ENCODE measurements at regions not wholly inside any gene's neighbourhood (a gene's known extent, or its start where the extent isn't known, plus 50 kb on each side); places are given as distances from the start of the nearest gene placed in this dataset.

DNA sequence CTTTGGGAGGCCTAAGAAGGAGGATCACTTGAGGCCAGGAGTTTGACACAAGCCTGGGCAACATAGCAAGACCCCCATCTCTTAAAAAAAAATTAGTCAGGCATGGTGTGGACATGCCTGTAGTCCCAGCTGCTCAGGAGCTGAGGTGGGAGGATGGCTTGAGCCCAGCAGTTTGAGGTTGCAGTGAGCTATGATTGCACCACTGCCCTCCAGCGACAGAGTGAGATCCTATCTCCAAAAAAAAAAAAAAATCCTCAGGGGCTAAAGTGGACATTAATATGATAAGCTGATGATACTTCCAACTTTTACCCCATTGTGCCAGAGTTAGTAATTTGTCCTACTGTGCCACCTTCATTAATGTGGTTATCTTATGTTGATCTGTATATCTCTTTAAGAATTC is 327.8 kb upstream of the FMN2 start:
- H3K27ac ChIP-seq: no peak overlapping the region
- no peaks in the 10 kb centered on the region for H3K9me3 ChIP-seq (ENCODE audit: low read depth, low read length)
- no peak for DNase-seq (ENCODE audit: low read depth, low spot score)
- no peaks in the 10 kb centered on the region for H3K36me3 ChIP-seq (ENCODE audit: insufficient read depth, low read length)
- H3K4me3 ChIP-seq: no peak overlapping the region
- TF ChIP-seq EZH2 (IDR thresholded peaks at IDR 0.05): no peak
- TF ChIP-seq FOXP2 (optimal IDR thresholded peaks at IDR 0.05; ENCODE audit: control extremely low read depth, extremely low read length, insufficient read depth): no peak
- no peak for TF ChIP-seq POLR2AphosphoS5 (IDR thresholded peaks at IDR 0.05; ENCODE audit: borderline replicate concordance, low read depth, low read length)
- H3K9ac ChIP-seq (ENCODE audit: insufficient read length): no peak overlapping the region

DNA sequence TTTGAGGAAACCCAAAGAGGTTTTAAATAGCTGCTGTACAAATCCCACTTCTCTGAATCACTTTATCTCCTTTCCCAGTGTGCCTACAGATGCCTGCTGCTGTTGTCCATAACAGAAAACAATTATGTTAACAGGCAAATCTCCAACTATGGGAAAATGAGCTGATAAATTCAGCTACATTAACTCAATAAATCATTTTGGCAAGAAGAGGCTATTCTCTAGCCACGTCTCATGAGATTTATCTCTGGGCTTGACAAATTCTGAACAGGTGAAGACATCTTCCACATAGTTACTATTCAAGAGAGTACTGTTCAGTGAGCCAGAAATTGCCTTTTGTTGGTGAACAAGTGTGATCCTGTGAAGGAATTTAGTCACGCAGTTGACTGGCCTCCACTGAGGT is 327.1 kb upstream of the FMN2 start:
- Histone ChIP-seq H3K27ac (no peak overlapping the region), H3K4me3 (no peak overlapping the region), H3K9ac (ENCODE audit: insufficient read length) (no peak overlapping the region), H3K9me3 (ENCODE audit: low read depth, low read length) (no peaks in the 10 kb centered on the region), H3K36me3 (ENCODE audit: insufficient read depth, low read length) (no peaks in the 10 kb centered on the region)
- no peak for DNase-seq (ENCODE audit: low read depth, low spot score)
- TF ChIP-seq POLR2AphosphoS5 (IDR thresholded peaks at IDR 0.05; ENCODE audit: borderline replicate concordance, low read depth, low read length) (no peak), EZH2 (IDR thresholded peaks at IDR 0.05) (no peak), FOXP2 (optimal IDR thresholded peaks at IDR 0.05; ENCODE audit: control extremely low read depth, extremely low read length, insufficient read depth) (no peak)

DNA sequence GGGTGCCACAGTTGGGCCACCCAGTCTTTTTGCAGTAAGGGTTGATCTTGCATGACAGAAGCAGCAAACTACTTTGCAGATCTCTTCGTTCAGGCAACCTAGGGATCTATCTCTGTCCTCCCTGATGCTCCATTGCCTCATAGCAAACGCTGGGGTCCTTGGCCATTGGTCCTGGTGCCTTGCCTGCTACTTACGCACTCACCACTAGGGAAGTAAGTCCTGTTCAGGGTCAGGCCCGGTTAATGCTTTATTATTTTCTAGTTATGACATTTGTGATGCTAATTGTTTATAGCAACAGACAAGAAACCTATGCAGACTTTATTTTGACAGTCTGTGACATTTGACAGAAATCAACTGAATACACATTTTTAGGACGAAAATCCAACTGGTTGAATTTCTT is 326.5 kb upstream of the FMN2 start:
- Histone ChIP-seq H3K27ac (no peak overlapping the region), H3K4me3 (no peak overlapping the region), H3K36me3 (ENCODE audit: insufficient read depth, low read length) (no peaks in the 10 kb centered on the region), H3K9ac (ENCODE audit: insufficient read length) (no peak overlapping the region), H3K9me3 (ENCODE audit: low read depth, low read length) (no peaks in the 10 kb centered on the region)
- no peak for DNase-seq (ENCODE audit: low read depth, low spot score)
- no peak for TF ChIP-seq FOXP2 (optimal IDR thresholded peaks at IDR 0.05; ENCODE audit: control extremely low read depth, extremely low read length, insufficient read depth)
- no peak for TF ChIP-seq EZH2 (IDR thresholded peaks at IDR 0.05)
- no peak for TF ChIP-seq POLR2AphosphoS5 (IDR thresholded peaks at IDR 0.05; ENCODE audit: borderline replicate concordance, low read depth, low read length)

DNA sequence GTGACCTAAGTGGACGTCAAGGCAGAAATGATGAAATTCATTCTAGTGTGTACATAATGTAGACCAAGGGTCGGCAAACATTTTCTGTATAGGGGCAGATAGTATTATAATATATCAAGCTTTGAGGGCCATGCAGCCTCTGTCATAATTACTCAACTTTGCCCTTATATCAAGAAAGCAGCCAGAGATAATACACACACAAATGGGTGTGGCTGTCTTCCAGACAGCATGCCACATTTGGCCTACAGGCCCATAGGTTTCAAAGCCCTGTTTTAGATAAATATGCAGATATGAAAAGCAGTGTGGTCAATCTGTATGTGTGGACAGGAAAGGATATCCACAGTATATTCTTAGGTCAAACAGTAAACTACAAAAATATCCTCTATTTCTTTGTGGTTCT is 320.1 kb upstream of the FMN2 start:
- no peak for TF ChIP-seq EZH2 (IDR thresholded peaks at IDR 0.05)
- TF ChIP-seq FOXP2 (optimal IDR thresholded peaks at IDR 0.05; ENCODE audit: control extremely low read depth, extremely low read length, insufficient read depth): no peak
- no peak for TF ChIP-seq POLR2AphosphoS5 (IDR thresholded peaks at IDR 0.05; ENCODE audit: borderline replicate concordance, low read depth, low read length)
- DNase-seq (ENCODE audit: low read depth, low spot score): no peak
- no peaks in the 10 kb centered on the region for H3K36me3 ChIP-seq (ENCODE audit: insufficient read depth, low read length)
- no peaks in the 10 kb centered on the region for H3K9me3 ChIP-seq (ENCODE audit: low read depth, low read length)
- no peak overlapping the region for H3K9ac ChIP-seq (ENCODE audit: insufficient read length)
- H3K4me3 ChIP-seq: no peak overlapping the region
- H3K27ac ChIP-seq: no peak overlapping the region

DNA sequence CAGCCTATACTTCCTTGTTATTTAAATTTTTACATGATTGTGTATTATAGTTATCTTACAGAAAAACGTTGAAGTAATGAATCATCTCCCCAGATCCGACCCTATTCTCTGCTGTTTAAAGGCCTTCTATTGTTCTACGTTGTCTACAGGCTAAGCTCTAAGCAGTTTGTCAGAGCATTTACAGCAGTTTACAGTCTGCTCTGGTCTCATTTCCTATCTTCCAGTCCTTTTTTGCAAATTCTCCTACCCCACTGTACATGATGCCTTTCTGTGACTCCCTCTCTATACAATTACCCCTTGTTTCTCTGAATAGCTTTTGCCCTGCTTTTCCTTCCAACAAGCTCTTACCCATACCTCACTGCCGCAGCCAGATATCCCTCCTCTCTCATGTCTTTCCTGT is 319.2 kb upstream of the FMN2 start:
- no peak overlapping the region for H3K9ac ChIP-seq (ENCODE audit: insufficient read length)
- DNase-seq (ENCODE audit: low read depth, low spot score): no peak
- no peaks in the 10 kb centered on the region for H3K36me3 ChIP-seq (ENCODE audit: insufficient read depth, low read length)
- no peak overlapping the region for H3K4me3 ChIP-seq
- TF ChIP-seq POLR2AphosphoS5 (IDR thresholded peaks at IDR 0.05; ENCODE audit: borderline replicate concordance, low read depth, low read length) (no peak), FOXP2 (optimal IDR thresholded peaks at IDR 0.05; ENCODE audit: control extremely low read depth, extremely low read length, insufficient read depth) (no peak)
- no peaks in the 10 kb centered on the region for H3K9me3 ChIP-seq (ENCODE audit: low read depth, low read length)
- no peak overlapping the region for H3K27ac ChIP-seq

DNA sequence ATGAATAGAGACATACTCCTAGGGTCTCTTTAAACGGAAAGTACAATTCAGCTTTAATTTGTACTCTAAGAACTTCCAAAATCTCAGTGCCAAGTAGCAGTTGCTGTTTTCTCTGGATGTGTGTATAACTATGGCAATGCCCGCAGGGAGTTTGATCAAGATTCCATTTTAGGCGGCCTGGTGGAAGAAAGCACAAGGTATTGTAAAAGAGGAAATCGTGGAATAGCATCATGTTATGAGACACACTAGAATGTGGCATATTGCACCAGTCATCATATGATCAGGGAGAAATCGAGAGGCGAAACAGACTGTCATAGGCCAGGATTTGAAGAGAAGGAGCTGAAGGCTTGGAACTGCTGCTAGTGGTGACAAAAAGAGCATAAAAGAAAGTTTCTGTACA is 316.2 kb upstream of the FMN2 start:
- no peak for DNase-seq (ENCODE audit: low read depth, low spot score)
- Histone ChIP-seq H3K4me3 (no peak overlapping the region), H3K9ac (ENCODE audit: insufficient read length) (no peak overlapping the region), H3K27ac (no peak overlapping the region), H3K36me3 (ENCODE audit: insufficient read depth, low read length) (no peaks in the 10 kb centered on the region), H3K9me3 (ENCODE audit: low read depth, low read length) (no peaks in the 10 kb centered on the region)
- no peak for TF ChIP-seq FOXP2 (optimal IDR thresholded peaks at IDR 0.05; ENCODE audit: control extremely low read depth, extremely low read length, insufficient read depth)
- no peak for TF ChIP-seq EZH2 (IDR thresholded peaks at IDR 0.05)
- no peak for TF ChIP-seq POLR2AphosphoS5 (IDR thresholded peaks at IDR 0.05; ENCODE audit: borderline replicate concordance, low read depth, low read length)

DNA sequence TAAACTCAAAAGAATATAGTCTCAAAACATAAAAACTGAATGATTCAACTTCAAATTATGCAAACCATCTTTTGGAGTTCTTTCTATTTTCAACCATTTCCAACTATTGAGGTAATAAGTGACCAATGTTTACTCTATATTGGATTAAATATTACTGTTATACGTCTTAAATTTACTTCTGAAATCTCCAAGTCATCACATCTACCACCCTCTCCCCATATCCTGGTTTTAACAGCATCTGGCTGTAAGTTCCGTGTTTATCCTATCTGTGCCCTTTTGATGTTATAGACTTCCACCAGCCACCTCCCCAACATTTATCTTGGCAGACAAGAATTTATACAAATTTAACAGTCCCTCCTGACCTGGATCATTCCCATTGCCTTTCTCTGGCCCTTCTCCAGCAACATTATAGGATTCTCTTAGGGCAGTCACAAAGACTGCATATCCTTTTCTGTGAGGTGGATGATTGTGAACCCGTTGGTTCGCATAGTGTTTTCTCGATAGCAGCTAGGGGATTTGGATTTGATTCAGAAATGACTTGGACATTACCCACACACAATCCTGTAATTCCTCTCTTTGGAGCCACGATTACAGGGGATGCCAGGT is 313.4 kb upstream of the FMN2 start:
- DNase-seq (ENCODE audit: low read depth, low spot score): no peak
- no peak overlapping the region for H3K4me3 ChIP-seq
- H3K27ac ChIP-seq: no peak overlapping the region
- H3K9me3 ChIP-seq (ENCODE audit: low read depth, low read length): no peaks in the 10 kb centered on the region
- no peaks in the 10 kb centered on the region for H3K36me3 ChIP-seq (ENCODE audit: insufficient read depth, low read length)
- TF ChIP-seq EZH2 (IDR thresholded peaks at IDR 0.05) (no peak), FOXP2 (optimal IDR thresholded peaks at IDR 0.05; ENCODE audit: control extremely low read depth, extremely low read length, insufficient read depth) (no peak), POLR2AphosphoS5 (IDR thresholded peaks at IDR 0.05; ENCODE audit: borderline replicate concordance, low read depth, low read length) (no peak)
- H3K9ac ChIP-seq (ENCODE audit: insufficient read length): no peak overlapping the region

DNA sequence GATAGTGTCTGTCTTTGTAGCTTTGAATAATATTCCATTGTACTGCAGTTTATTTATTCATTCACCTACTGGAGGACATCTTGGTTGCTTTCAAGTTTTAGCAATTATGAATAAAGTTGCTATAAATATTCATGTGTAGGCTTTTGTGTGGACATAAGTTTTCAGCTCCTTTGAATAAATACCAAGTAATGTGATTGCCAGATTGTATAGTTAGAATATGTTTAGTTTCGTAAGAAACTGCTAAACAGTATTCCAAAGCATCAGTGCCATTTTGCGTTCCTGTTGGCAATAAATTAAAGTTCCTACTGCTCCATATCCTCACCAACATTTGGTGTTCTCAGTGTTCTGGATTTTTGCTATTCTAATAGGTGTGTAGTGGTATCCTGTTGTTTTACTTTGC is 311.7 kb upstream of the FMN2 start:
- Histone ChIP-seq H3K9ac (ENCODE audit: insufficient read length) (no peak overlapping the region), H3K4me3 (no peak overlapping the region)

DNA sequence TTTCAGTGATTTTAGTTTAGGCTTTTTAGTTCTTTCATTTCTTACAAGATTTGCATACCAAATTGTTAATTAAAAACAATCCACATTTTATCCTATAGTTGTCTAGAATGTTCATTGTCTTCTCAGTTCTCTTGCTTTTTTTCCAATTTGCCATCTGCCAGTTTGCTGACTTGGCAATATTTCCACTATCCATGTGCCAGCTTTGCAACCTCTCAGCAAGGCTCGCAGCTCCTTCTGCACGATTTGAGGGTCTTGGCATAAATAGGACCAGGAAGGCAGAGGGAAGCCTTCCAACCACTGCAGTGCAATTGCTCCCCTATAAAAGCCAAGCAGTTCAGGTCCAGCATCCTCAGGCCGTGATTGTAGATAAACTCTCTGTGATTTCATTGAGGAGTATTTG is 306.8 kb upstream of the FMN2 start:
- TF ChIP-seq POLR2AphosphoS5 (IDR thresholded peaks at IDR 0.05; ENCODE audit: borderline replicate concordance, low read depth, low read length): no peak
- TF ChIP-seq FOXP2 (optimal IDR thresholded peaks at IDR 0.05; ENCODE audit: control extremely low read depth, extremely low read length, insufficient read depth): no peak
- no peak for TF ChIP-seq EZH2 (IDR thresholded peaks at IDR 0.05)

More for the DNA sequence above, 311.7 kb upstream of the FMN2 start:
- DNase-seq (ENCODE audit: low read depth, low spot score): no peak
- H3K36me3 ChIP-seq (ENCODE audit: insufficient read depth, low read length): no peaks in the 10 kb centered on the region
- H3K27ac ChIP-seq: no peak overlapping the region
- no peak for TF ChIP-seq POLR2AphosphoS5 (IDR thresholded peaks at IDR 0.05; ENCODE audit: borderline replicate concordance, low read depth, low read length)
- no peak for TF ChIP-seq EZH2 (IDR thresholded peaks at IDR 0.05)
- TF ChIP-seq FOXP2 (optimal IDR thresholded peaks at IDR 0.05; ENCODE audit: control extremely low read depth, extremely low read length, insufficient read depth): no peak
- H3K9me3 ChIP-seq (ENCODE audit: low read depth, low read length): no peaks in the 10 kb centered on the region

More for the DNA sequence above, 306.8 kb upstream of the FMN2 start:
- Histone ChIP-seq H3K9ac (ENCODE audit: insufficient read length) (no peak overlapping the region), H3K4me3 (no peak overlapping the region), H3K27ac (no peak overlapping the region), H3K36me3 (ENCODE audit: insufficient read depth, low read length) (no peaks in the 10 kb centered on the region), H3K9me3 (ENCODE audit: low read depth, low read length) (no peaks in the 10 kb centered on the region)
- DNase-seq (ENCODE audit: low read depth, low spot score): no peak

Data from SK-N-MC (cell line).